HG02678 (cell line): ENCODE measurements at regions not wholly inside any gene's neighbourhood (a gene's known extent, or its start where the extent isn't known, plus 50 kb on each side); places are given as distances from the start of the nearest gene placed in this dataset.

Source experiments
- ATAC-seq: cut with Tn5 transposase; IDR thresholded peaks from one replicate; pipeline ENCODE4 v1.9.1; 2021; ENCODE audit warnings: mild to moderate bottlenecking, moderate library complexity; ENCODE audit not compliant: unreplicated experiment

DNA sequence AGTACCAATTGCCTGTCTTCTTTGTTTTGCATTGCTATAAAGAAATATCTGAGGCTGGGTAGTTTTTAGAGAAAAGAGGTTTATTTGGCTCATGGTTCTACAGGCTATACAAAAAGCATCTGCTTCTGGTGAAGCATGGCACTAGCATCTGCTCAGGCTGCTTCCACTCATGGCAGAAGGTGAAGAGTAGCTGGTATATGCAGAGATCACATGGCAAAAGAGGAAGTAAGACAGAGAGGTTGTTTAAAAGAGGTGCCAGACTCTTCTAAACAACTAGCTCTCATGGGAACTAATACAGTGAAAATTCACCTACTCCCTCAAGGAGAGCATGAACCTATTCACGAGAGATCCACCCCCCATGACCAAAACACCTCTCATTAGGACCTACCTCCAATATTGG lies 56.7 kb upstream of the GUCA2B start:
- ATAC-seq: no peak

DNA sequence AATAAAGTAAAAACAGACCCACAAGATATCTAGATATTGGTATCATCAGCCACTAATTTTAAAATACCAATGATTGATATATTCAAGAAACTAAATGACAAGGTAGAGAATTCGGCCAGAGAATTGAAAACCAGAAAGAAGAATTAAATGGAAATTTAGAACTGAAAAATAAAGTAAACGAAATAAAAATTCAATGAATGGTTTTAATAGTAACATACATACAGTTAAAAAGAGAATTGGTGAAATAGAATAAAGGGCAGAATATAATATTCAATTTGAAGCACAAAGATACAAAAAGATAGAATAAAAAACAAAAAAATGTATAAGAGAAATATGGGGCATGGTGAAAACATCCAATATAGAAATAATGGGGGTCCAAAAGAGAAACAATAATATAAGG lies 64.0 kb upstream of the GUCA2B start:
- ATAC-seq: no peak

DNA sequence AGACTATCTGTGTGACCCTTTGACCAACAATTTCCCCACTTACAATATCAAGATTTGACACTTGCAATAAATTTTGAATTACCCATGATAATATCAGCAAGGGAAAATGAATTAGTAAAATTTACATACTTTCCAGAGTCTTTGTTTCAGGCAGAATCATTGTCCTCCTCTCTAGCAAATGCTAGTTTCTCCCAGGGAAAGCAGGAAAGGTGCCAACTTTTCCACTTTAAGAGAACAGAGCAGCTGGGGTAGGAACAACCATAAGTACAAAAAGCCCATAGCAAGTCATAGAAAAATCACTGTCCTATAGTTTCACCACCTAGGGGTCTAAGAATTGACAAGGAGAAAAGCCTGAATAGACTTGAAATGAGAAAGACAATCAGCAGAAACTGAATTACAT lies 67.1 kb upstream of the GUCA2B start:
- no peak for ATAC-seq

DNA sequence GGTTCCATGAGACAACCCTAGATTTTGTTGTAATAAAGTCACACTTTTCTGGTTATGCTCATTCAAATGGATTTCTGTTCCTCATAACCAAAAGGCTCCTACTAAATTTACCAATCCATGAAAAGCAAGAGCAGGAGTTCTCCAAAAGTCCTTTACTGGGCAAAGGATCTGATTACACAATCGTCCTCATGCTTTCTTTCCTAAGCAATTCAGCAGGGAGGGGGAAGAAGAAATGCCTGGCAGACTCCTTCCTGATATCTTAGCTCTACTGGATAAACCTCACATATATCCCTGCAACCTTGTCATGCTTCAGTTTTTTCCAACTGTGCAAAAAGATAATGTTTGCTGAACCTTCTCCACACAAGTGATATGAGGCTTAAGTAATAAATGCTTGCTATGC lies 67.6 kb upstream of the GUCA2B start:
- no peak for ATAC-seq

DNA sequence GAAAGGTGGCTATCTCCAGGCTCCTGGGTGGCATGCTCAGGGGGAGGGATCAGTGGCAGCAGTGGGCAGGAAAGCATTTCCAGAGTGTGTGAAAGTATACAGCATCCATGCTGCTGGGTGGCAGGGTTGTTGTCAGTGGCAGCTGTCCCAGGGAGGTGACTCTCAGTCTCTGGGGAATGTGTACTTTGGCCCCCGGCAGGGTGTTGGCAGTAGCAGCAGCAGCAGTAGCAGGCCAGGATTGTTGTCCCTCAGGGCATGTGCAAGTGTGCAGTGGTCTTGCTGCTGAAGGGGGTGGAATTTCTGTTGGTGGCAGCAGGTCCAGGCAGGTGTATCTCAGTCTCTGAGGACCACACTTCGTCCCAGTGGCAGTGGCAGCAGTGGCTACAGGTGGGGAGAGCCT lies 71.7 kb upstream of the GUCA2B start:
- ATAC-seq: no peak

DNA sequence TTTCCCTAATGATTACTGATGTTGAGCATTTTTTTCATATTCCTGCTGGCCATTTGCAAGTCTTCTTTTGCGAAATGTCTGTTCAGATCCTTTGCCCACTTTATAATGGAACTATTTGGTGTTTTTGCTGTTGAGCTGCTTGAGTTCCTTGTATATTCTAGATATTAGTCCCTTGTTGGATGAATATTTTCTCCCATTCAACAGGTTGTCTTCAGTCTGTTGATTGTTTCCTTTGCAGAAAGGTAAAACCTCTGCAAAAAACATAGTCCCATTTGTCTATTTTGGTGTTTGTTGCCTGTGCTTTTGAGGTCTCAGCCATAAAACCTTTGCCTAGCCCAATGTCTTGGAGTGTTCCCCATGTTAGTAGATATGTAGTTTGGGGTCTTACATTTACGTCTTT lies 78.0 kb upstream of the GUCA2B start:
- ATAC-seq: no peak

DNA sequence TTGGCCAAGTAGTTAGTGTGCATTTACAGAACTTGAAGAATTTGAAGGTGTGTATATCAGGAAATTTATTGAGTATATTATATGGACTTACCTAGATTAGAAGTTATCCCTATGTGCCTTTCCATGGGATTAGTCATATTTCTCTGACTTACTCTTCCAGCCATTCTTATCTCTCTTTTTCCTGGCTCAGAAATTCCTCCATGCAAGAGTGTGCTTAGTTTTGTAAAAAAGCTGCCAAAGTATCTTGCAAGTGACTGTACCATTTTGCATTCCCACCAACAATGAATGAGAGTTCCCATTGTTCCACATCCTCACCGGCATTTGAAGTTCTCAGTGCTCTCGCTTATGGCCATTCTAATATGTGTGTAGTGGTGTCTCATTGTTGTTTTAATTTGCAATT lies 82.2 kb upstream of the GUCA2B start:
- no peak for ATAC-seq

DNA sequence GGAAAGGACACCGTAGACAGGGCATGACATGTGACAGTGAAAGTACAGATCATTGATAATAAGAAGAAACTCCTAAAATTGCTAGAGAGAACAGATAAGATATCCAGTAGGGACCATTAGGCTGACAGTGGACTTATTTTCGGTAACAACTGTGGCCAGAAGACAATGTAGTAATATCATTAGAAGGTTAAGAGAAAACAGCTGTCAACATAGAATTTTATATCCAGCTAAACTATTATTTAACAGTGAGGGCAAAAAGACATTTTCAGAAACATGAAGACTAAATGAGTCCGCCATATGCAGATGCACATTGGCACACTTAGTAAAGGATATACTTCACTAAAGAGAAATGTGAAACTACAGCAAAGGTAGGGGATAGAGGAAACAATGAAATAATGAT lies 95.4 kb upstream of the GUCA2B start:
- no peak for ATAC-seq

DNA sequence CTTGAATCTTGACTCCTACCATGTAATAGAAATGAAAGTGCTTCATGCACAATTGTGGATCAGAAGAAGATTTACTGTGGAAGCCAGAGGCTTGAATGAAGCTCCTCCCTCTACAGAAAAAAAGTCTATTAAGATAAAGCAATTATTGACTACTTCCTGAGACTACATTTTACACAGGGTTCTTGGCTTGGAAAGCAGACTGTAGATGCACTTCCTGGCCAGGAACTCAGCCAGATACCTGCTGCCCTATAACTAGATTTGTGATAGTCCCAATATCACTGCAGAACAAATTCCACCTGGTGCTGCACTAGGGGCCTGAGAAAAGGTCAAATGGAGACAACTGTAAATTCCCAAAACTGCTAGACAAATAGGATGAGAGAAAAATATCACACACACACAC lies 96.8 kb upstream of the GUCA2B start:
- no peak for ATAC-seq

DNA sequence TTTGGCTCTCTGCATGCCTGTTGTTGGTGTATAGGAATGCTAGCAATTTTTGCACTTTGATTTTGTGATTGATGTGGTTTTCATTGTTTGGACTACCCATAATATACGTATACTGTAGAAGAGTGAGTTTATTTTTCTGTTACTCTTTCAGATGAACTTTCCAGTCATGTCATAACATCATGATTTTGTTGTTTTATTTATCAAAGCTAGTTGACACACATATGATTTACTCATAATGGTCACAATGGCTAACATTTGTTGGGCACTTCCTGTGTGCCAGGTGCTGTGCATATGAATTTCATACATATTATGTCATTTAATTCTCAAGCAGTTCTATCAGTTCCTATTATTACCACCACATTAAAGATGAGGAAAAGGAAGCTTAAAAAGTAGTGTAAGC lies 98.1 kb upstream of the GUCA2B start:
- no peak for ATAC-seq

DNA sequence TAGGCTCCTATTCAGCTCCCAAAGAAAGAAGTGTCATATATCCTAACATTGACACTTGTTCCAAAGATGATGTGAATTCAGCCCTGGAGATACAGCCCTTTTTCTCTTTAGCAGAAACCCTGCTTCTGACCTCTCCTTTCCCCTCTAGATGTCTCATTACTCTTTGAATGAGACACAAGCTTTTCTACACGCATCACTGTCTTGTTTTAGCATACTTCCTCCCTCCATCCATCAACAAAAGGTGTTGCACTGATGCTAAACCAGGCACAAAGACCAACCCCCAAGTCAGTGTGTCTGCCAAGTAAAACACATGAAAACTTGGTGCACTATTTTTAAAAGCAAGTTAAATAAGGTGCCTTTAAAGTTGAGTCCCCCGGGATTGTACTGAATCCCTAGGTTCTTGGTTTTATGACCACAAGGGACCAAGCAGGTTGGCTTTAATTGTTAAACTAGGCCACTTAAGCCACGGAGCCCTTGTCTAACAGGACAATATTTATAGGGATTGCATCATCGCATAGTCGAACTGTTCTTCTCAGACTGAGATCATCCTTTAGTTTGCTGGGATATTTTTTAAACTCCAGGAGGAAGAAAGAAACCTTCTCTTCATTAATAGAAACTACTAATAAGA lies 101.0 kb upstream of the GUCA2B start:
- ATAC-seq: no peak

DNA sequence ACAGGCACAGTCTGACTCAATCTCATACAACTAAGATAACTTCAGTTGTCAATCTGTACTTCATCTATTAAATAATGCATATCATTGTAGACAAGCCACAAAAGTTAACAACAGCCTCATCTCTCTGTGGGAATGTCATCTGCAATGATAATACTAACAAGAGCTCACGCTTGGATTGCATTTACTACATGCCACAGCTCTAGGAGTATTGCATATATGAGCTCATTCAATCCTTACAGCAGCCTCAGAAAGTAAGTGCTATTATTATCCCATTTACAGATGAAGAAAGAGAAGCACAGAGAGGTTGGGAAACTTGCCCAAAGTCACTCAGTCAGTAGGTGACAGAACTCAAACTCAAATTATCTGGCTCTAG lies 105.7 kb upstream of the GUCA2B start:
- no peak for ATAC-seq

DNA sequence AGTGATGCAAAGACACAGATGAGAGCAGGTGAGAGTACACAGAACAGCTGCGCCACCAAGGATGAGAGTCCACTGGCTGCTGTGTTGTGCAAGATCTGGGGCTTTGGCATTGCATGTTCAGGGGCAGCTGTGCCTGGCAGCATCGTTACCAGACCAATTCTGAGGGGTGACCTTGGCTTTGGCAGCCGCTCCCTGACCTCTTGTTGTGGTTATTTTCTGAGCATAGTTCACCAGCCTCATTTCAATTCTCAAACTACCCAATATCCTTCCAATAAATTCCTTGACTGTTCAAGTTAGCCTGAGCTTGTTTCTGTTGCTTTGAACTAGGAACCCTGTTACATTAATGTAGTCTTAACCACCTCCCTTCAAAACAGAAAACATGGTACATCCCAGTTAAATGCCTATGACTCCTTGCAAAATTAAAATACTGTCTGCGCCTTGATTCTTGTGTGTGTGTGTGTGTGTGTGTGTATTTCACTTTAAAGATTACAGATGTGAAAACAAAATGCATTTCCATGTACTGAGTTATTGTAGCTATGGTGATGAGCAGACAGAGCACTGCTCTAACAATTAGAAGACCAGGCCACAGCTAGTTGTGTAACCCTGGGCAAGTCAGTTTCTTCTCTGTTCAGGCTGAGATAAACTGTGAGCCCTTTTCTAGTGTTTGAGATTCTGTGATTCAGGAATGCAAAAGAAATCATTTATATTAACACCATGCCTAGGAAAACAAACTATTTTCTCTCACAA lies 106.3 kb upstream of the GUCA2B start:
- no peak for ATAC-seq

DNA sequence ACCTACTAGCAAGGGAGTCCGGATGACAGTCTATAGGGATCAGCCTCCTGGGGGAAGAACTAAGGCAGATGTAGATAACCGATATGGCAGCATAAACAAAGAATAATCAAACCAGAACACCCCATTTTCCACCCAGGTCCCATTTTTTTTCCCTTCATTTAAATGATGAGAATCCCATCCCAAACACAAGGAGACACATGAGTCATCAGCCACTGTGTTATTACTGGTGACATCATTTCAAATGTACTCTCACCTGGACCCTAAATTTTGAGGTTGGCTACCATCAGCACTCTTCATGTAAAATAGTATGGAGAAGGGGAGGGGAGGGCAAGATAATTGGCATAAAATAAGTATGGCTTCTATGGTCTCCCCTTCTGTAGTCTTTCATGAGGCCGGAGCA lies 108.9 kb upstream of the GUCA2B start:
- ATAC-seq: no peak

DNA sequence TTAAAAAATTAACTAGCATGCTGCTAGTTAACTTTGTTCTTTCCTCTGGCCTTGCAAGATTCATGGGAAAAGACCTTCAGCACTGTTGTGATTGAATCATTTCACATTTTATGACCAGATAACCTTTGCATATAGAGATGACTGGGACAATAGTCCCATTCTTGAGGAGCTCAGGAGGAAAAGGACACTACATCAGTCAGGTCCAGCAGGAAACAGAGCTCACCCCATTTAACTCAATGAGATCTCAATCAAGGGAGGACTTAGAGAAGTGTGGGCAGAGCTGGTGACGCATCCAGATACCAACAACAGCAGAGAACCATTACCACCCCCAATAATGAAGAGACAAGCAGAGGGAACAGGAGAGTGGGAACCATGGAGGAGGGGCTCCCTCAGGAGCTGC lies 109.4 kb upstream of the GUCA2B start:
- ATAC-seq: no peak

DNA sequence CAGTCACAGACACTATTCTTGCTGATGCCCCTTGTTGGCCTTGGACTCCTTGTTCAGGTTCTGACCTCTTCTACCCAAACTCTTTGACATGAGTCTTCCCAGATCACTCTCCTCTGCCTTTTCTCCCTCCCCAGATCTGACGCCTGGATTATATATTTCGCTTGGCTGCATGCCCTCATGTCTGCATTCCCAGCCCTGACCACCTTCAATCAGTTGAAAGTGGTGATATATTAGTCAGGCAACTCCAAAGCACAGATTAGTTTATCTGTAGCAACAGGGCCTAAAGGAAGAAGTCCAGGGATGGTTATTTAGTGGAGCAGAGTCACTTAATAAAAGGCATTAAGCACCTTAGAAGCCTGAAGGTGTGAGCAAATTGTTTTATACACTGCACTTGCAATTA lies 110.0 kb upstream of the GUCA2B start:
- ATAC-seq: no peak

DNA sequence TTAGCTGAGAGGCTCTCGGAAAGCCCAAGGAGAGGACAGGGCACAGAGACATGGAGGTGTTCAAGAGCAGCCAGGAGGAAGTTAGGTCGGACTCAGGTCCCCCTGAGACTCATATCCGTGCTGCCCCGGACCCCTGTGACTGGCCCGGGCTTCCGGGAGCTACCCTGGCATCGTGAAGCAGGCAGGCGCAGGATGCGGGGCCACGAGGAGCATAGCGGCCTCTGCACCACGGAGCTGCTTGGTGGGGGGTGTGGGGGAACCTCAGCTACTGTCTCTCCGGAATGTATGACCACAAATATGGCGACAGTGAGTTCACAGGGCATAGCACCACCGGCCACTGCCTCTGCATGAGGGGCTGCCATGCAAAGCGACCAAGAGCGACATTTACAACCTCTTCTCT lies 112.2 kb upstream of the GUCA2B start:
- no peak for ATAC-seq

DNA sequence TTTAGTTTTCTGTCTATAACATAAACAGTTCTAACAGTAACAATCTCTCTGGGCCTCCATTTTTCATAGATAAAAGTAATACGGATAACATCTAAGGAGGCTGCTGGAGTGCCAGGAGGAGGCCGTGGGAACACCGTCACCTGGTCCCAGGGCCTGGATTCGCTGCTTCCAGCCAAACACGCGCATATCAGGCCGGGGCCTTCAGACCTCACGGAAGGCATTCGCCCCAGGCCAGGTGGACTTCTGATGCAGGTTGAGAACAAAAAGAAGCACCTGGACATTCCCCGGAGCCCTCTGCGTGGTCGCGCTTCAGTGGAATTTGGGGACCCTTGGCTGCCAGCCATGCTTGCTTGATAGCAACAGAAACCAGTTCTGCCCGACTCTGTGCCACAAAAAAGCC lies 113.1 kb upstream of the GUCA2B start:
- no peak for ATAC-seq

DNA sequence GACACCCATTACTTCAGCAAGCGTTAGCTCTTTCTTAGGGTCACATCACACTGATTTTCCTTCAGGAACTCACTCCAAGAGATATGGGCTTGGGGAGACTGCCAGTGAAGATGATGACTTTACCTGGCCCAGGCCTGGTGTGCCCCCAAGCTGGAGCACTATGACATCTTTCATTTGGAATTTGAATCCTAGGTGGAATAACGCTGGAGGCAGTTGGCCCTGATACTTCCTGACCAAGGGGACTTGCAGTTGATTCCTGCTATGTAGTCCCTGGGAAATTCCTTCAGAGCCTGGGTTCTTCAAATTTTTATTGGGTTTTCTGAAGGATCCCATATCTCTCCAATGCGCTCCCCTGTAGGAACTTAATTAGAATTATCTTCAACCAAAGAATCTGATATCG lies 114.9 kb upstream of the GUCA2B start:
- no peak for ATAC-seq

DNA sequence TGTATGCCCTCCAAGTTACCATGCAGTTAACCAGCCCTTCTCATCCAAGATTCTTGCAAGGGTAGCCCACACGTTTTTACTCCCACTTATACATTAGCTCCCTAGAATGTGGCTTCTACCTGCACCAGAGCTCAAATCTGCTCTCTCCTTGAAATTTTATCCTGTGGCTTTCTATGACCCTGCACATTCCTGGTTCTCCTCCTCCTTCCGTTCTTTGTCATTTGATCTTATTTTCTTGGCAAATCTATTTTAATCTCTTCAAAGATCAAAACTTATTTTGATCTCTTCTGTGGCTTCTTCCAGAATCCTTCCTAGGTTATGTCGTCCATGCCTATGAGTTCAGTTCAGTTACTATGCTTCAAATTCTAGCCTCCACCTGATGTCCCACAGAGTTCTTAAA lies 115.6 kb upstream of the GUCA2B start:
- no peak for ATAC-seq

DNA sequence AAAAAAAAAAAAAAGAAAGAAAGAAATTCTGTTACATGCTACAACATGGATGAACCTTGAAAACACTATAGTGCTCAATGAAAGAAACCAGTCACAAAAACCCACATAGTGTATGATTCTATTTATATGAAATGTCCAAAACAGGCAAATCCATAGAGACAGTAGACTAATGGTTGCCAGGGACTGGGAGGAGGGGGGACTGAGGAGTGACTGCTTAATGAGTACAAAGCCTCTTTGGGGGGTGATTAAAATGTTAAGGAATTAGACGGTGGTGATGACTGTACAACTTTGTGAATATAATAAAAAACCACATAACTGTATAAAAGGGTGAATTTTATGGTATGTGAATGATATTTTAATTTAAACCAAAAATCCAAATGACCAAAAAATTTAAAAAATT lies 116.0 kb upstream of the GUCA2B start:
- ATAC-seq: no peak

DNA sequence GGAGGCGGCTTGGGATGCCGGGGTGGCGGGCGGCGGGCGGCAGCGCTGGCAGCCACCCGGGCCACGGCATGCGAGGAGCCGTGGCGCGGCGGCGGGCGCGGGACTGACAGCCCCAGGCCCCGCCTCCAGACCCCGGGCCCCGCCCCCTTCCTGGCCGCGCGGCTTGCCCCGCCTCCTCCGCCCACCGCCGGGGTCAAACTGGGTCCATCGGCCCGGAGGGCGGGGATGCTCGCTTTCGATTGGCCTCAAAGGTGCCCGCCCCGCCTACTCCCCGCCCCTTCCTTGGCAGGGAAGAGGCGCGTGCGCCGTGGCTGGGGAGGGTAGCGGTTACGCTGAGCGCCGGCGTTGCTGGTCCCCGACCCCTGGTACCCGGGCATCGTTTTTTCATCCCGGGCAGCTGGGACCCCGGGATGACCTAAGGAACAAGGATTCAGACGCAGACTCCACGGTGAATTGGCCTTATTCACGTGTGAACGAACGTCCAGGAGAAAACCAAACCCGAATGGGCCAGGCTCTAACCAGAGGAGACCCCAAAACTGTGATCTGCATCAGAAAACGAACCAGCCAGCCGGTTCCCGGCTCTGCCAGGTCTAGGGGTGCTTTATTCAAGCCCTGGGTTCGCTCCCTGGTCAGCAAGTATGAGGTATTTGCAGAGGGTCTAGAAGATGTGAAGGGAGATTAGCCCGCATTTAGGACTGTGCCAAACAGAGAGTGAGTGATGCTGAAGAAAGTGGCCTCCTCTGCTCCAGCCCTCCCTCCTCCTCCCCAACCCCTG lies 117.2 kb upstream of the GUCA2B start:
- peak; percentile 94 for ATAC-seq
